OCI-LY7 (cell line): ENCODE measurements at regions not wholly inside any gene's neighbourhood (a gene's known extent, or its start where the extent isn't known, plus 50 kb on each side); places are given as distances from the start of the nearest gene placed in this dataset.

Experiments
- BruUV-seq: library from RNA; stranded (reverse); fragments of 400-500 nt; replicated peaks from 2 replicates; lab custom pipeline; 2021; lab: Mats Ljungman, UMichigan
- CTCF ChIA-PET: fragments of 300-600 bp; sonication (Branson Sonifier 250); formaldehyde crosslinking; loops from one replicate; lab custom pipeline; 2022; ENCODE audit warnings: antibody characterized with exemption; ENCODE audit not compliant: unreplicated experiment; lab: Charles Lee
- POLR2A ChIA-PET: fragments of 300-600 bp; sonication (Branson Sonifier 250); formaldehyde crosslinking; loops from one replicate; lab custom pipeline; 2022; ENCODE audit warnings: antibody characterized with exemption; lab: Charles Lee
- DNase-seq: peaks from one replicate; pipeline ENCODE4 v3.0.0-alpha.2; 2015; ENCODE audit warnings: low spot score
- H2AFZ ChIP-seq: fragments of 200-600 bp; sonication (generic), shearing (Covaris generic); 2 replicates; pipeline ENCODE4 v1.6.1; 2014; ENCODE audit warnings: mild to moderate bottlenecking, antibody characterized with exemption, low read length, moderate library complexity
- H3K27ac ChIP-seq: fragments of 200-600 bp; sonication (generic); 2 replicates; pipeline ENCODE4 v1.5.1; 2014; ENCODE audit warnings: mixed run types, low read depth, mild to moderate bottlenecking, moderate library complexity, low read length, inconsistent platforms; ENCODE audit not compliant: poor library complexity, severe bottlenecking
- H3K36me3 ChIP-seq: fragments of 200-600 bp; sonication (generic); 2 replicates; pipeline ENCODE4 v1.6.1; 2014; ENCODE audit warnings: mild to moderate bottlenecking, antibody characterized with exemption, low read length, moderate library complexity, mixed read lengths; ENCODE audit not compliant: insufficient read depth
- H3K4me1 ChIP-seq: fragments of 200-600 bp; sonication (generic); 2 replicates; pipeline ENCODE4 v1.5.1; 2014; ENCODE audit warnings: mild to moderate bottlenecking, low read length; ENCODE audit not compliant: insufficient read depth, poor library complexity, severe bottlenecking
- H3K4me2 ChIP-seq: fragments of 200-600 bp; sonication (generic); 2 replicates; pipeline ENCODE4 v1.6.1; 2014; ENCODE audit warnings: mild to moderate bottlenecking, low read length
- H3K4me3 ChIP-seq: fragments of 200-600 bp; sonication (generic); 2 replicates; pipeline ENCODE4 v1.5.1; 2014; ENCODE audit warnings: mild to moderate bottlenecking, low read depth, low read length; ENCODE audit not compliant: poor library complexity, severe bottlenecking
- H3K79me2 ChIP-seq: fragments of 200-600 bp; sonication (generic); 2 replicates; pipeline ENCODE4 v1.6.1; 2016; ENCODE audit warnings: low read depth, mild to moderate bottlenecking, low read length, moderate library complexity, mixed read lengths; ENCODE audit not compliant: insufficient read depth
- H3K9me2 ChIP-seq: fragments of 200-600 bp; sonication (generic); 2 replicates; pipeline ENCODE4 v1.6.1; 2016; ENCODE audit warnings: mild to moderate bottlenecking, low read length, mixed read lengths; ENCODE audit not compliant: insufficient read depth
- H3K9me3 ChIP-seq: fragments of 200-600 bp; sonication (generic); 2 replicates; pipeline ENCODE4 v1.6.1; 2014; ENCODE audit warnings: mild to moderate bottlenecking, mixed run types, low read length, mixed read lengths
- H4K20me1 ChIP-seq: fragments of 200-600 bp; sonication (generic); 2 replicates; pipeline ENCODE4 v1.6.1; 2014; ENCODE audit warnings: mild to moderate bottlenecking, antibody characterized with exemption, low read length, moderate library complexity, mixed read lengths; ENCODE audit not compliant: insufficient read depth
- EZH2phosphoT487 ChIP-seq: fragments of 200-600 bp; sonication (generic); IDR thresholded peaks from 2 replicates; pipeline ENCODE4 v1.6.1; 2018; ENCODE audit warnings: low read depth, borderline replicate concordance, mild to moderate bottlenecking, mixed run types, antibody characterized with exemption, low read length, moderate library complexity, mixed read lengths
- intact Hi-C: fragments of 100-400 bp; cut with micrococcal nuclease; formaldehyde crosslinking; loops from one replicate; pipeline ENCODE4 v1.10.0; 2022; ENCODE audit not compliant: unreplicated experiment
- TF ChIP-seq, protein P1 (sequence below): fragments of 200-600 bp; sonication (generic); conservative IDR thresholded peaks from 2 replicates; pipeline ENCODE4 v1.5.1; 2014; ENCODE audit warnings: mild to moderate bottlenecking, antibody characterized with exemption, low read length, moderate library complexity, mixed read lengths

DNA sequence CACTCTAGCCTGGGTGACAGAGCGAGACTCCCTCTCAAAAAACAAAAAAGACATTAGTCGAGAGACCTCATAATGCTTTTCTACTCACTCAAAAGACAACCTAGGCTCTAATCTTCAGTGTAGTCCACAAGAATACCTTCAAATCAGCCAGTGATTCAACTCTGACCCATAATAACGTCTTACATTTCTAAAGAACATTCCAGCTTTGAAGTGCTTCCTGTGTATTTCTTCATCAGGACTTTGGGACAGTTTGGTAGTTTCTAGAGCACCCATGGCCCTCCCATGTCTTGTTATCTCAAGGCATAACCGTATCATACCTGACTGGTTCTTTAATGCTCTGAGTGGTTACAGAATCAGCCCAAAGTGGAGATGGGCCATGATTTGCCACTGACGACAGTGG is 221.3 kb downstream of the SKIDA1 start:
- H2AFZ ChIP-seq = no peak overlapping the region
- intact Hi-C loops = no loop called here

DNA sequence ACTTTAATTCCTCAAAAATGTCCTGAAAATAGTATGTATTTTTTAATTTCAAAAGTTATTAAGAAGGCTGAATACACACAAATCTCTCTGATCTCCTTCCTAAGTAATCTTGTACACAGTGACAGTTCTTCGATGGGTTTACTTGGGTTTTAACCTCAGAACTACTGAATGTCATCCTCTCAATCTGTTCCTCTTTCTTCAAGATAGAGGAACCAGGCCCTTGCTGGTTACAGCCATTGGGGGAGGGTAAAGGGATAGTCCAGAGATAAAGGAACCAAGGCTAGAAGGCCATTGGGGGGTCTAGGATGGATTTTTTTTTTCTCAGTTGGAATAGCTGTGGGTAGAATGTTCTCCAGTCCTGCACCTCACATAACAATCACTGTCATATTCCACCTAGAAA is 224.9 kb downstream of the SKIDA1 start:
- Histone ChIP-seq H3K27ac (no peak overlapping the region), H2AFZ (no peak overlapping the region), H3K9me3 (no peaks in the 10 kb centered on the region), H3K4me3 (no peak overlapping the region), H4K20me1 (no peaks in the 10 kb centered on the region), H3K79me2 (no peaks in the 10 kb centered on the region), H3K9me2 (no peaks in the 10 kb centered on the region), H3K4me2 (no peak overlapping the region), H3K4me1 (no peaks in the 10 kb centered on the region), H3K36me3 (no peaks in the 10 kb centered on the region)
- POLR2A ChIA-PET = no interaction called here
- intact Hi-C loops = no loop called here
- DNase-seq = no peak
- no TSS peak for BruUV-seq
- CTCF ChIA-PET = no interaction called here
- no peak for TF ChIP-seq EZH2phosphoT487
- TF ChIP-seq, protein P1, sequence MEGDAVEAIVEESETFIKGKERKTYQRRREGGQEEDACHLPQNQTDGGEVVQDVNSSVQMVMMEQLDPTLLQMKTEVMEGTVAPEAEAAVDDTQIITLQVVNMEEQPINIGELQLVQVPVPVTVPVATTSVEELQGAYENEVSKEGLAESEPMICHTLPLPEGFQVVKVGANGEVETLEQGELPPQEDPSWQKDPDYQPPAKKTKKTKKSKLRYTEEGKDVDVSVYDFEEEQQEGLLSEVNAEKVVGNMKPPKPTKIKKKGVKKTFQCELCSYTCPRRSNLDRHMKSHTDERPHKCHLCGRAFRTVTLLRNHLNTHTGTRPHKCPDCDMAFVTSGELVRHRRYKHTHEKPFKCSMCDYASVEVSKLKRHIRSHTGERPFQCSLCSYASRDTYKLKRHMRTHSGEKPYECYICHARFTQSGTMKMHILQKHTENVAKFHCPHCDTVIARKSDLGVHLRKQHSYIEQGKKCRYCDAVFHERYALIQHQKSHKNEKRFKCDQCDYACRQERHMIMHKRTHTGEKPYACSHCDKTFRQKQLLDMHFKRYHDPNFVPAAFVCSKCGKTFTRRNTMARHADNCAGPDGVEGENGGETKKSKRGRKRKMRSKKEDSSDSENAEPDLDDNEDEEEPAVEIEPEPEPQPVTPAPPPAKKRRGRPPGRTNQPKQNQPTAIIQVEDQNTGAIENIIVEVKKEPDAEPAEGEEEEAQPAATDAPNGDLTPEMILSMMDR = no peak

More for the DNA sequence above, 221.3 kb downstream of the SKIDA1 start:
- no peak for DNase-seq
- Histone ChIP-seq H3K79me2 (no peaks in the 10 kb centered on the region), H3K9me2 (no peaks in the 10 kb centered on the region), H3K4me1 (no peaks in the 10 kb centered on the region), H3K9me3 (no peaks in the 10 kb centered on the region), H3K4me2 (no peak overlapping the region), H4K20me1 (no peaks in the 10 kb centered on the region), H3K36me3 (no peaks in the 10 kb centered on the region), H3K4me3 (no peak overlapping the region), H3K27ac (no peak overlapping the region)
- TF ChIP-seq, protein P1 = no peak
- ChIA-PET POLR2A (no interaction called here), CTCF (no interaction called here)
- BruUV-seq = no TSS peak

DNA sequence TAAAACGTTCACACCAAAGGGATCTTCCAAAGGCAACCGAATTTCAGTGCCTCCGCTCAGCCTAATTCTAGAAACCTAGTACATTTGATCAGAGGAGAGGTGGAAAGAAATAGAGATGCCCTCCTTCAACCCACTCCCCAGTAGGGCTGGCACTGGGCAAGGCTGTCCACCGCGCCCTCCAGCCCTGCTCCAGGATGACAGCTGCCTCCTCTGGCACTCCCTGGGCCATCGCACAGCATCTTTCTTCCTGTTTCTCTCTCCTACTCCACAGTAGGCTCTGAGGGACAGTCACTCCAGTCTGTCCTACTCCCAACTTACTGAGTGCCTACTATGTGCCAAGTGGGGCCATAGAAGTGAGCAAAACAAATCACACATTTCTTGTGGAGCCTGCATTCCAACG is 226.2 kb downstream of the SKIDA1 start:
- no peak overlapping the region for H2AFZ ChIP-seq
- no peak overlapping the region for H3K4me2 ChIP-seq
- no peaks in the 10 kb centered on the region for H3K4me1 ChIP-seq
- POLR2A ChIA-PET = no interaction called here
- no peak overlapping the region for H3K27ac ChIP-seq
- no peak overlapping the region for H3K4me3 ChIP-seq
- TF ChIP-seq EZH2phosphoT487 = no peak
- TF ChIP-seq, protein P1 = no peak
- CTCF ChIA-PET = no interaction called here
- H4K20me1 ChIP-seq = no peaks in the 10 kb centered on the region
- no peaks in the 10 kb centered on the region for H3K9me2 ChIP-seq
- no peaks in the 10 kb centered on the region for H3K36me3 ChIP-seq
- no TSS peak for BruUV-seq
- no peaks in the 10 kb centered on the region for H3K79me2 ChIP-seq
- DNase-seq = no peak
- intact Hi-C loops = no loop called here
- no peaks in the 10 kb centered on the region for H3K9me3 ChIP-seq
